CD4-positive, alpha-beta T cell (primary cell): ENCODE measurements at regions not wholly inside any gene's neighbourhood (a gene's known extent, or its start where the extent isn't known, plus 50 kb on each side); places are given as distances from the start of the nearest gene placed in this dataset.

ENCODE experiments used
- ATAC-seq: fragments of 200-7000 bp; cut with Tn5 transposase; one replicate; pipeline ENCODE4 v1.10.0; 2022; ENCODE audit warnings: mild to moderate bottlenecking; ENCODE audit not compliant: poor library complexity
- CTCF ChIA-PET: fragments of 350-600 bp; sonication (Branson Sonifier 250); formaldehyde crosslinking; loops from one replicate; lab custom pipeline; 2021; ENCODE audit warnings: antibody characterized with exemption, inconsistent platforms; lab: Charles Lee
- POLR2A ChIA-PET: fragments of 350-600 bp; sonication (Branson Sonifier 250); formaldehyde crosslinking; loops from one replicate; lab custom pipeline; 2021; ENCODE audit warnings: antibody characterized with exemption, inconsistent platforms; lab: Charles Lee
- DNase-seq, 14 experiments: peaks; one replicate each; pipeline ENCODE4 v3.0.0-alpha.2; 2013 to 2020; ENCODE audit warnings: mixed read lengths in 2 of 14
- H3K27ac ChIP-seq, 2 donors: one replicate each; pipeline versions ENCODE4 v1.5.1 to v1.7.0; 2013; ENCODE audit warnings: low read length in 2 of 2, low read depth in 1 of 2, mild to moderate bottlenecking in 1 of 2
- H3K27me3 ChIP-seq, 2 experiments: 1 replicate in 1 of 2; 2 replicates in 1 of 2; pipeline versions ENCODE4 v1.6.1 to v1.7.0; 2013; ENCODE audit warnings: low read length in 2 of 2, control low read depth in 1 of 2, mild to moderate bottlenecking in 1 of 2, moderate library complexity in 1 of 2; ENCODE audit not compliant: insufficient read depth in 2 of 2, control insufficient read depth in 1 of 2
- H3K36me3 ChIP-seq: one replicate; pipeline ENCODE4 v1.6.1; 2013; ENCODE audit warnings: low read length, control low read depth; ENCODE audit not compliant: insufficient read depth
- H3K4me1 ChIP-seq: one replicate; pipeline ENCODE4 v1.6.1; 2013; ENCODE audit warnings: low read length, control low read depth; ENCODE audit not compliant: insufficient read depth
- H3K4me3 ChIP-seq: one replicate; pipeline ENCODE4 v1.5.1; 2013; ENCODE audit warnings: mild to moderate bottlenecking, low read length, moderate library complexity
- H3K9me3 ChIP-seq, 2 experiments: 1 replicate in 1 of 2; 2 replicates in 1 of 2; pipeline versions ENCODE4 v1.6.1 to v1.7.0; 2013; ENCODE audit warnings: low read length in 2 of 2, mild to moderate bottlenecking in 2 of 2, control low read depth in 1 of 2, moderate library complexity in 1 of 2; ENCODE audit not compliant: control insufficient read depth in 1 of 2, insufficient read depth in 1 of 2
- H3K27ac Mint-ChIP-seq: one replicate; pipeline ENCODE4 v1.8.0; 2020; ENCODE audit warnings: mixed read lengths
- H3K27me3 Mint-ChIP-seq: one replicate; pipeline ENCODE4 v1.8.0; 2021; ENCODE audit warnings: mixed read lengths
- H3K36me3 Mint-ChIP-seq: one replicate; pipeline ENCODE4 v1.8.0; 2021; ENCODE audit warnings: low read depth, mixed read lengths
- H3K4me1 Mint-ChIP-seq: one replicate; pipeline ENCODE4 v1.8.0; 2021; ENCODE audit warnings: low read depth, mixed read lengths
- H3K4me3 Mint-ChIP-seq: one replicate; pipeline ENCODE4 v1.8.0; 2020; ENCODE audit warnings: mild to moderate bottlenecking, mixed read lengths
- H3K9me3 Mint-ChIP-seq: one replicate; pipeline ENCODE4 v1.8.0; 2020; ENCODE audit warnings: mixed read lengths
- intact Hi-C, 2 experiments: fragments of 100-400 bp; cut with DNase I in 1 of 2; cut with micrococcal nuclease in 1 of 2; formaldehyde crosslinking; loops; one replicate each; pipeline versions ENCODE4 v1.15.1 to v1.9.0; 2023 to 2025; cut with DNase I, micrococcal nuclease
- TF ChIP-seq, protein P1 (sequence below): fragments of 200-600 bp; IDR thresholded peaks from one replicate; pipeline ENCODE4 v1.8.0; 2022; ENCODE audit warnings: antibody characterized with exemption, mild to moderate bottlenecking

DNA sequence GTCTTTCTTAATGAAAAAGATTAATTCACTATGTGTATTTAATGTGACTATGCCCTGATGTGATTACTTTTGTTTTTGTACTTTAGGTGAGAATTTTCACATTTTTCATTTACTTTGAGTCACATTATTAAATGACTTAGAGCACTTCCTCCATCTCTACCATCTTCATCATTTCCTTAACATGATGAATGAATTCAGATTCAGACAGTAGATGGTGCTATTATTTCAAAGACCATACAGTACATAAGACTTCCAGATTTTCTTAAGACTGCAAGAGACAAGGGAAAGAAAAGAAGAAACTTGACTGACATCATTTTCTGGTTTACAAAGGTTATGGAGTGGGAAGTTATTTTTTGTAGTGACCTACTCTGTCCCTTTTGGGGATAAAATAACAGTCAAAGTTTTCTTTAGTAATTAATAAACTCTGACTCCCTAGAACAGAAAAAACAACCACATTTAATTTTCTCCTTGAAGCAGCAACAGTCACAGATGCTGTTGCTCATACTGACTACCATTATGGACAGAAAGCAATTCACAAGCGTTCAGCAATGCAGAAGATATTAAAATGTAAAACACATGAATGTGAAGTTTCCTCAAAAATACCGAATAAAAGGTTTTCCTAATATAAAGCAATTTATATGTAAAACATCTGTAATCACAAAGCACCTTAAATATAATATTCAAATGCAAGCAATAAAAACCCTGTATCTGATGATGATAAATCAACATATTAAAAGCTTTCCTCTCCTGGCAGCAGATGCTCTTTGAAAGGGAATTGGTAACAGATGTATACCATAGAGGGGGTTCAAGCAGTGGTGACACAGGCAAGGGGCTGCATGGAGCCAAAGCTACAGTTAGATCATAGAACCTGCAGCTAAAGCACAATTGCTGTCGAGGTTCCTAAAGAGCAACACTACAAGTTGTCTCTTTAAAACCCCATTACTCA is 1010.9 kb upstream of the NXPH2 start:
- H3K27ac Mint-ChIP-seq, result no peak overlapping the region

DNA sequence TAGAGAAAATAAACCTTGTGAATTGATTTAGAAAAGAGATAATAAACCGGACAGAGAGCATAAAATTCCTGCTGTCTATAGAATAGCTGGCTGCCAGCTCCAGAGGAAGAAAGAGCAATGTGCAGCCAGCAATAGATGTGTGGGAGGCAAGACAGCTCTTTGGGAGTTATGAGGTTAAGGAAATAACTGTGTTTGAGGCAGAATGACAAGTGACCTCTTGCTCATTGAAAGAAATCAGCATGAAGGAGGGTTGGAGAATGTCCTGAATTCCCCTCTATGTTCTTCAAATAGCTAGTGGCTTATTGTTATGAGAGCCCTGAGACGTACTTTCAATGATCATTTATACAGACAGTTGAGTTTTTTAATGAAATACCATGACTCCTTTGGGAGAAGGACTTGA is 1009.9 kb upstream of the NXPH2 start:
- DNase-seq (no peak), ATAC-seq (no peak)
- Histone ChIP-seq H3K9me3 (peaks cover 0 to 4% of the 10 kb centered on the region in 2 experiments), H3K4me3 (no peak overlapping the region), H3K27ac (no peak overlapping the region), H3K4me1 (no peaks in the 10 kb centered on the region), H3K36me3 (no peaks in the 10 kb centered on the region), H3K27me3 (no peaks in the 10 kb centered on the region)
- Mint-ChIP-seq H3K4me3 (no peak overlapping the region), H3K27ac (no peak overlapping the region), H3K27me3 (no peaks in the 10 kb centered on the region), H3K9me3 (peaks cover 4% of the 10 kb centered on the region), H3K36me3 (no peaks in the 10 kb centered on the region), H3K4me1 (no peaks in the 10 kb centered on the region)
- ChIA-PET CTCF (no interaction called here), POLR2A (no interaction called here)
- TF ChIP-seq, protein P1, sequence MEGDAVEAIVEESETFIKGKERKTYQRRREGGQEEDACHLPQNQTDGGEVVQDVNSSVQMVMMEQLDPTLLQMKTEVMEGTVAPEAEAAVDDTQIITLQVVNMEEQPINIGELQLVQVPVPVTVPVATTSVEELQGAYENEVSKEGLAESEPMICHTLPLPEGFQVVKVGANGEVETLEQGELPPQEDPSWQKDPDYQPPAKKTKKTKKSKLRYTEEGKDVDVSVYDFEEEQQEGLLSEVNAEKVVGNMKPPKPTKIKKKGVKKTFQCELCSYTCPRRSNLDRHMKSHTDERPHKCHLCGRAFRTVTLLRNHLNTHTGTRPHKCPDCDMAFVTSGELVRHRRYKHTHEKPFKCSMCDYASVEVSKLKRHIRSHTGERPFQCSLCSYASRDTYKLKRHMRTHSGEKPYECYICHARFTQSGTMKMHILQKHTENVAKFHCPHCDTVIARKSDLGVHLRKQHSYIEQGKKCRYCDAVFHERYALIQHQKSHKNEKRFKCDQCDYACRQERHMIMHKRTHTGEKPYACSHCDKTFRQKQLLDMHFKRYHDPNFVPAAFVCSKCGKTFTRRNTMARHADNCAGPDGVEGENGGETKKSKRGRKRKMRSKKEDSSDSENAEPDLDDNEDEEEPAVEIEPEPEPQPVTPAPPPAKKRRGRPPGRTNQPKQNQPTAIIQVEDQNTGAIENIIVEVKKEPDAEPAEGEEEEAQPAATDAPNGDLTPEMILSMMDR, result no peak
- intact Hi-C loops, result no loop called here

More for the DNA sequence above, 1010.9 kb upstream of the NXPH2 start:
- H3K27me3 ChIP-seq, result no peaks in the 10 kb centered on the region
- Mint-ChIP-seq H3K9me3 (peaks cover 4% of the 10 kb centered on the region), H3K36me3 (no peaks in the 10 kb centered on the region), H3K27me3 (no peaks in the 10 kb centered on the region), H3K4me1 (no peaks in the 10 kb centered on the region), H3K4me3 (no peak overlapping the region)
- ChIA-PET POLR2A (no interaction called here), CTCF (no interaction called here)
- H3K4me1 ChIP-seq, result no peaks in the 10 kb centered on the region
- H3K36me3 ChIP-seq, result no peaks in the 10 kb centered on the region
- TF ChIP-seq, protein P1, result no peak
- peaks cover 0 to 4% of the 10 kb centered on the region in 2 experiments for H3K9me3 ChIP-seq
- H3K27ac ChIP-seq, result no peak overlapping the region
- ATAC-seq (no peak), DNase-seq (no peak)
- H3K4me3 ChIP-seq, result no peak overlapping the region
- intact Hi-C loops, result no loop called here

DNA sequence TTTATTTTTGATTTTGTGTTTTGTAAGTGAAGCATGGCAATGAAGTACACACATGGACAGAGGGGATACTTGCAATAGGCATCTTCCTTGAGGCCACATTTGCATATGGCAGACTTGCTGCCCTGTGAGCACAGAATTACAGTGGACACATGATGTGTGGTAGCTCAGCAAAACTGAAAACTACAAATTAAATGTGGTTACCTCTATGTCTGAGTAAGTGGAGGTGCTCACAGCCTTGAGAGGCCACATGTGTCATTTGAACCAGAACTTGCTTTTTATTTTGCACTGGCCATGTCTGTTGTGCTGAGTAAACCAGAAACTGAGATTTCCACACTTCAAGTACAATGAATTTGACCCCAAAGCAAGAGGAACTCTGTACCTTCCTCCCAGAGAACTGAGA is 998.5 kb upstream of the NXPH2 start:
- intact Hi-C loops, result no loop called here
- no peak for ATAC-seq
- H3K27ac ChIP-seq, result no peak overlapping the region
- ChIA-PET POLR2A (no interaction called here), CTCF (no interaction called here)
- Mint-ChIP-seq H3K4me1 (no peaks in the 10 kb centered on the region), H3K9me3 (peaks cover 7% of the 10 kb centered on the region), H3K4me3 (no peak overlapping the region), H3K36me3 (no peaks in the 10 kb centered on the region), H3K27ac (no peak overlapping the region), H3K27me3 (no peaks in the 10 kb centered on the region)
- H3K4me3 ChIP-seq, result no peak overlapping the region
- no peaks in the 10 kb centered on the region for H3K27me3 ChIP-seq
- H3K4me1 ChIP-seq, result no peaks in the 10 kb centered on the region
- H3K36me3 ChIP-seq, result no peaks in the 10 kb centered on the region
- TF ChIP-seq, protein P1, result no peak
- H3K9me3 ChIP-seq, result no peaks in the 10 kb centered on the region
- DNase-seq, result no peak
